ENCODE measurements at regions not wholly inside any gene's neighbourhood (a gene's known extent, or its start where the extent isn't known, plus 50 kb on each side); places are given as distances from the start of the nearest gene placed in this dataset.

- Histone ChIP-seq H3K79me2 (ENCODE audit: control insufficient read depth, insufficient read depth, low read length) (no peaks in the 10 kb centered on the region), H3K9me1 (replicated peaks; ENCODE audit: control insufficient read depth, extremely low read depth, insufficient read depth, low read length) (no peaks in the 10 kb centered on the region), H3K4me2 (ENCODE audit: insufficient read depth, low read length) (no peak overlapping the region), H3K9ac (replicated peaks; ENCODE audit: extremely low read depth, insufficient read depth, low read length) (no peak overlapping the region), H3K36me3 (ENCODE audit: control insufficient read depth in 2 of 2, extremely low read depth in 1 of 2, insufficient read depth in 2 of 2, low read length in 2 of 2) (no peaks in the 10 kb centered on the region), H3K9me3 (replicated peaks; ENCODE audit: control insufficient read depth, insufficient read depth, low read length) (no peaks in the 10 kb centered on the region), H2AFZ (ENCODE audit: low read depth, low read length) (no peak overlapping the region), H3K4me3 (replicated peaks in 1 of 3; ENCODE audit: insufficient read depth in 1 of 3, low read depth in 1 of 3, low read length in 3 of 3) (no peak overlapping the region), H3K27ac (ENCODE audit: insufficient read depth, low read depth, low read length) (no peak overlapping the region), H4K20me1 (replicated peaks; ENCODE audit: control insufficient read depth, extremely low read depth, insufficient read depth, low read length) (no peaks in the 10 kb centered on the region), H3K27me3 (ENCODE audit: control insufficient read depth in 2 of 2, insufficient read depth in 2 of 2, low read length in 2 of 2) (peaks cover 3 to 8% of the 10 kb centered on the region in 2 experiments), H3K4me1 (ENCODE audit: control insufficient read depth, extremely low read depth, insufficient read depth, low read length) (no peaks in the 10 kb centered on the region)
- ChIA-PET POLR2A (no interaction called here), CTCF (no interaction called here)
- BruUV-seq (replicated peaks), result no TSS peak
- no peak for DNase-seq (ENCODE audit: low read depth, low spot score)
- no peak for FAIRE-seq
- dilution Hi-C loops (cut with MboI; ENCODE audit: extremely low pct_ligation_motif_present, low sequenced_read_pairs), result no loop called here
- intact Hi-C loops (cut with micrococcal nuclease), result no loop called here
- TF ChIP-seq MYC (IDR thresholded peaks at IDR 0.05; ENCODE audit: low read depth, low read length), result no peak
These were observed 163.2 kb downstream of the CHST1 start for GRCh38 chr11:45502226-45502545.

DNA sequence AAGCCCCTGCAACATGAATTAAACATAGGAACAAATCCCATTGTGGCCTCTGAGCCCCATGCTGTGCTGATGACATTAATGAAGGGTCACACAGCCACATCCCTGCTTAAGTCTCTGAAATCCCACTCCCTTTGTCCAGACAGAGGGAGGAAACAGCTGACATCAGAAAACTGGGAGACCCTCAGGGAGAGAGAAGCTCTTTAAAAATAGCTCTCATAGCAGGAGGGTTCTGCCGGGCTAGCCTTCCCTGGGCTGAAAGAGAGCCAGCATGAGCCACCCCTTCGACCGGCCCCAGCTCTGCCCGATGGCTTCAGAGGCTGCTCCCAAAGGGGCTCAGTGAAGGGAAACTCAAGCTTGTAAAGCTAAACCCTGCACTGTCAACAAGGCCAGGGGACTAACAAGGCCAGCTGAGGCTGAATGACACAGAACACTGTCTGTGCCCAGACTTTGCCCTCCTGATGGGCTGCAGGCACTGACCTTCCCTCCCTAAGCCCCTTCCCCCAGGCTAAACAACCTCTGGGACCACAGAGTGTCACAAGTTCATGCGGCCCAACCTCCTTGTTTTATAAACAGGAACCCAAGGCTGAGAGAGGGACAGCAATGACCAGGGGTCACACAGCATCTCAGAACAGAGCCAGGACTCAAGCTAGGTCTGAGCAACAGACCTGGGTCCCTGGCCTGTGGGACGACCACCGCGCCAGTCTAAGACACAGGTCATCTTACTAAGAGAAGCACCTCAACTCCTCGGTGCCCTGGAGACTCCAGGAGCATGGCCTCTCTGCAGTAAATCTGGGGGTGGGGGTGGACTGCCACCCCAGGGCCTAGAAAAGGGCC is 163.8 kb downstream of the CHST1 start:
- Histone ChIP-seq H3K4me3 (replicated peaks in 1 of 3; ENCODE audit: insufficient read depth in 1 of 3, low read depth in 1 of 3, low read length in 3 of 3) (no peak overlapping the region), H3K9me3 (replicated peaks; ENCODE audit: control insufficient read depth, insufficient read depth, low read length) (no peaks in the 10 kb centered on the region), H3K27ac (ENCODE audit: insufficient read depth, low read depth, low read length) (no peak overlapping the region), H3K4me2 (ENCODE audit: insufficient read depth, low read length) (no peak overlapping the region), H3K36me3 (ENCODE audit: control insufficient read depth in 2 of 2, extremely low read depth in 1 of 2, insufficient read depth in 2 of 2, low read length in 2 of 2) (no peaks in the 10 kb centered on the region), H3K4me1 (ENCODE audit: control insufficient read depth, extremely low read depth, insufficient read depth, low read length) (no peaks in the 10 kb centered on the region), H3K27me3 (ENCODE audit: control insufficient read depth in 2 of 2, insufficient read depth in 2 of 2, low read length in 2 of 2) (peaks cover 3 to 12% of the 10 kb centered on the region in 2 experiments), H4K20me1 (replicated peaks; ENCODE audit: control insufficient read depth, extremely low read depth, insufficient read depth, low read length) (no peaks in the 10 kb centered on the region), H3K79me2 (ENCODE audit: control insufficient read depth, insufficient read depth, low read length) (no peaks in the 10 kb centered on the region), H3K9me1 (replicated peaks; ENCODE audit: control insufficient read depth, extremely low read depth, insufficient read depth, low read length) (no peaks in the 10 kb centered on the region), H3K9ac (replicated peaks; ENCODE audit: extremely low read depth, insufficient read depth, low read length) (no peak overlapping the region), H2AFZ (ENCODE audit: low read depth, low read length) (no peak overlapping the region)
- dilution Hi-C loops (cut with MboI; ENCODE audit: extremely low pct_ligation_motif_present, low sequenced_read_pairs) (no loop called here), intact Hi-C loops (cut with micrococcal nuclease) (no loop called here)
- CTCF ChIA-PET, result interaction anchor here (1.3 kb wide), 1 partner anchor 270 kb away, joined by 4 read pairs; no protein-coding TSS in a partner anchor
- no TSS peak for BruUV-seq (replicated peaks)
- no peak for FAIRE-seq
- no peak for TF ChIP-seq GATA2 (IDR thresholded peaks at IDR 0.05; ENCODE audit: insufficient read depth, insufficient read length, low read depth, low read length)
- DNase-seq (ENCODE audit: low read depth, low spot score), result no peak
- POLR2A ChIA-PET, result no interaction called here

All from endothelial cell of umbilical vein (primary cell).